ENCODE measurements at regions not wholly inside any gene's neighbourhood (a gene's known extent, or its start where the extent isn't known, plus 50 kb on each side); places are given as distances from the start of the nearest gene placed in this dataset.

DNA sequence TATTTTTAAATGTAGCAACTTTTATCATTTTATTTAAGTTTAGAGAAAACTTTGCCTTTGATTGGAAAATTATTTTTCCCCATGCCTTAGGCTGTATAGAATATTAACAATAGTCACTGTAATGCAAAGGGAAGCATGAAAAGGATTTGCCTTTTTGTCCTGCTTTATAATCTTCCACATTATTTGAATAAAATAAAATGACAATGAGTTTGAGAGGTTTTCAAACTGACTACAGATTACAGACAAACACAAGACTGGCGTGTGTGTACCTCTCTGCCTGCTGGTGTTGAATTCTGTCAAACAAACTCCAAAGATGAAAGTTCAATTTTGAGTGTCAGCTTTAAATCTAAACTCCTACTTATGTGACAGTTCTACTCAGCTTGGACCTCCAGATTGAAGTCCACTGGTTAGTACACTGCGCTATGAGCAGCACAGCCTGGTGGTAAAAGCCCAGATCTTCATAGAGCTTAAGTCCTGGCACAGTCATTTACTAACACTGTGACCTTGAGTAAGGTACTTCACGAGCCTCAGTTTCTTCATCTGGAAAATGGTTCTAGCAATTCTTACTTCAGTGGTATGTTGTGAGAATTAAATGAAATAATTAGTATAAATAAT, 98.3 kb upstream of the CPNE8 start:
- TF ChIP-seq, protein P1, sequence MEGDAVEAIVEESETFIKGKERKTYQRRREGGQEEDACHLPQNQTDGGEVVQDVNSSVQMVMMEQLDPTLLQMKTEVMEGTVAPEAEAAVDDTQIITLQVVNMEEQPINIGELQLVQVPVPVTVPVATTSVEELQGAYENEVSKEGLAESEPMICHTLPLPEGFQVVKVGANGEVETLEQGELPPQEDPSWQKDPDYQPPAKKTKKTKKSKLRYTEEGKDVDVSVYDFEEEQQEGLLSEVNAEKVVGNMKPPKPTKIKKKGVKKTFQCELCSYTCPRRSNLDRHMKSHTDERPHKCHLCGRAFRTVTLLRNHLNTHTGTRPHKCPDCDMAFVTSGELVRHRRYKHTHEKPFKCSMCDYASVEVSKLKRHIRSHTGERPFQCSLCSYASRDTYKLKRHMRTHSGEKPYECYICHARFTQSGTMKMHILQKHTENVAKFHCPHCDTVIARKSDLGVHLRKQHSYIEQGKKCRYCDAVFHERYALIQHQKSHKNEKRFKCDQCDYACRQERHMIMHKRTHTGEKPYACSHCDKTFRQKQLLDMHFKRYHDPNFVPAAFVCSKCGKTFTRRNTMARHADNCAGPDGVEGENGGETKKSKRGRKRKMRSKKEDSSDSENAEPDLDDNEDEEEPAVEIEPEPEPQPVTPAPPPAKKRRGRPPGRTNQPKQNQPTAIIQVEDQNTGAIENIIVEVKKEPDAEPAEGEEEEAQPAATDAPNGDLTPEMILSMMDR (IDR thresholded peaks at IDR 0.05), result no peak
- TF ChIP-seq POLR2AphosphoS5 (IDR thresholded peaks at IDR 0.05) (no peak), POLR2A (IDR thresholded peaks at IDR 0.05) (no peak)

All from breast epithelium (tissue), 3 donors.